GM12873 (cell line): ENCODE measurements at regions not wholly inside any gene's neighbourhood (a gene's known extent, or its start where the extent isn't known, plus 50 kb on each side); places are given as distances from the start of the nearest gene placed in this dataset.

ENCODE experiments used
- CTCF ChIP-seq: IDR thresholded peaks from 2 replicates; pipeline ENCODE4 v1.5.1; 2012; ENCODE audit warnings: low read depth, mild to moderate bottlenecking, moderate library complexity, low read length, control low read depth; ENCODE audit not compliant: insufficient read depth; ENCODE audit errors: missing control alignments

- no peak for TF ChIP-seq CTCF
Observed at GRCh38 chr5:38124321-38124720, 134.0 kb upstream of the EGFLAM start.

GRCh38 chr5:38121420-38121819 is 136.9 kb upstream of the EGFLAM start:
- TF ChIP-seq CTCF: no peak

- no peak for TF ChIP-seq CTCF
Observed at GRCh38 chr5:38119836-38120235, 138.5 kb upstream of the EGFLAM start.

- TF ChIP-seq CTCF: no peak
Observed at GRCh38 chr5:38117784-38118479, 140.4 kb upstream of the EGFLAM start.

GRCh38 chr5:38115318-38115827 is 143.0 kb upstream of the EGFLAM start:
- no peak for TF ChIP-seq CTCF

- TF ChIP-seq CTCF: no peak
Observed at GRCh38 chr5:38113880-38114279, 144.5 kb upstream of the EGFLAM start.

GRCh38 chr5:38113456-38113855 is 144.9 kb upstream of the EGFLAM start:
- no peak for TF ChIP-seq CTCF

GRCh38 chr5:38112938-38113337 is 145.4 kb upstream of the EGFLAM start:
- no peak for TF ChIP-seq CTCF
